ENCODE measurements at regions not wholly inside any gene's neighbourhood (a gene's known extent, or its start where the extent isn't known, plus 50 kb on each side); places are given as distances from the start of the nearest gene placed in this dataset.
"Not testable (repeated sequence)": the region's sequence is repeated elsewhere in the genome, so short reads cannot be mapped to it uniquely, and the experiment has no call there.

GRCh38 chr1:145189543-145190030 lies 52.4 kb downstream of the PPIAL4D start:
- TF ChIP-seq CTCF (IDR thresholded peaks at IDR 0.05); POLR2A (IDR thresholded peaks at IDR 0.05; ENCODE audit: low read length): not testable (repeated sequence)

All from A549 (cell line).